ENCODE measurements at regions not wholly inside any gene's neighbourhood (a gene's known extent, or its start where the extent isn't known, plus 50 kb on each side); places are given as distances from the start of the nearest gene placed in this dataset.

GRCh38 chr6:142635130-142635529 lies 309.8 kb downstream of the HIVEP2 start:
- no peak for TF ChIP-seq CTCF (IDR thresholded peaks at IDR 0.05)
- no peak for TF ChIP-seq POLR2A (IDR thresholded peaks at IDR 0.05)

Data from esophagus squamous epithelium (tissue), 4 donors.